ENCODE measurements at regions not wholly inside any gene's neighbourhood (a gene's known extent, or its start where the extent isn't known, plus 50 kb on each side); places are given as distances from the start of the nearest gene placed in this dataset.

- Histone ChIP-seq H3K27ac (no peak overlapping the region), H3K27me3 (no peaks in the 10 kb centered on the region), H3K4me3 (no peak overlapping the region), H3K9me3 (no peaks in the 10 kb centered on the region), H3K36me3 (no peaks in the 10 kb centered on the region), H3K4me1 (no peaks in the 10 kb centered on the region)
- TF ChIP-seq POLR2AphosphoS5 (IDR thresholded peaks at IDR 0.05) (no peak), CTCF (IDR thresholded peaks at IDR 0.05) (no peak), POLR2A (IDR thresholded peaks at IDR 0.05) (no peak), EP300 (IDR thresholded peaks at IDR 0.05; ENCODE audit: low read depth) (no peak)
- intact Hi-C loops (cut with DNase I; ENCODE audit: low total_unique reads) (no loop called here), in situ Hi-C loops (cut with MboI; ENCODE audit: low pct_ligation_motif_present in 1 of 4, low pct_unique_long_range_greater_than_20kb in 1 of 4, low sequenced_read_pairs in 3 of 4) (loop anchor here in 1 of 4 donors (25.0 kb wide), 1 partner anchor 90 kb away; no protein-coding TSS in a partner anchor)
- DNase-seq: no peak
- WGBS, 2 donors (ENCODE audit: low coverage in 1 of 2): 50 to 57% methylated on average over 1 to 3 of the region's 3 CpGs
Observed at GRCh38 chr15:85947021-85947420, 132.7 kb upstream of the AGBL1 start.

- Histone ChIP-seq H3K27me3 (no peaks in the 10 kb centered on the region), H3K4me1 (no peaks in the 10 kb centered on the region), H3K36me3 (no peaks in the 10 kb centered on the region), H3K27ac (no peak overlapping the region), H3K4me3 (no peak overlapping the region), H3K9me3 (no peaks in the 10 kb centered on the region)
- in situ Hi-C loops (cut with MboI; ENCODE audit: low pct_ligation_motif_present in 1 of 4, low pct_unique_long_range_greater_than_20kb in 1 of 4, low sequenced_read_pairs in 3 of 4) (loop anchor here in 1 of 4 donors (25.0 kb wide), 1 partner anchor 89 kb away; no protein-coding TSS in a partner anchor), intact Hi-C loops (cut with DNase I; ENCODE audit: low total_unique reads) (no loop called here)
- no peak for DNase-seq
- TF ChIP-seq POLR2A (IDR thresholded peaks at IDR 0.05): no peak
- TF ChIP-seq POLR2AphosphoS5 (IDR thresholded peaks at IDR 0.05): no peak
- no peak for TF ChIP-seq CTCF (IDR thresholded peaks at IDR 0.05)
- no peak for TF ChIP-seq EP300 (IDR thresholded peaks at IDR 0.05; ENCODE audit: low read depth)
- WGBS, 2 donors (ENCODE audit: low coverage in 1 of 2): 90 to 92% methylated on average over 3 to 7 of the region's 7 CpGs
Observed at GRCh38 chr15:85947936-85948335, 131.7 kb upstream of the AGBL1 start.

- DNase-seq: no peak
- in situ Hi-C loops (cut with MboI; ENCODE audit: low pct_ligation_motif_present in 1 of 4, low pct_unique_long_range_greater_than_20kb in 1 of 4, low sequenced_read_pairs in 3 of 4) (no loop called here), intact Hi-C loops (cut with DNase I; ENCODE audit: low total_unique reads) (no loop called here)
- Histone ChIP-seq H3K4me3 (no peak overlapping the region), H3K36me3 (no peaks in the 10 kb centered on the region), H3K27ac (no peak overlapping the region), H3K4me1 (no peaks in the 10 kb centered on the region), H3K9me3 (no peaks in the 10 kb centered on the region), H3K27me3 (no peaks in the 10 kb centered on the region)
- TF ChIP-seq EP300 (IDR thresholded peaks at IDR 0.05; ENCODE audit: low read depth) (no peak), POLR2AphosphoS5 (IDR thresholded peaks at IDR 0.05) (no peak), POLR2A (IDR thresholded peaks at IDR 0.05) (no peak), CTCF (IDR thresholded peaks at IDR 0.05) (no peak)
- WGBS, 2 donors (ENCODE audit: low coverage in 1 of 2): 82% methylated on average over 5 of the region's 5 CpGs; no CpG with 5 or more reads in 1 of the 2 donors
Observed at GRCh38 chr15:85950101-85950500, 129.6 kb upstream of the AGBL1 start.

- Histone ChIP-seq H3K27ac (no peak overlapping the region), H3K4me1 (no peaks in the 10 kb centered on the region), H3K27me3 (no peaks in the 10 kb centered on the region), H3K4me3 (no peak overlapping the region), H3K36me3 (no peaks in the 10 kb centered on the region), H3K9me3 (no peaks in the 10 kb centered on the region)
- intact Hi-C loops (cut with DNase I; ENCODE audit: low total_unique reads) (no loop called here), in situ Hi-C loops (cut with MboI; ENCODE audit: low pct_ligation_motif_present in 1 of 4, low pct_unique_long_range_greater_than_20kb in 1 of 4, low sequenced_read_pairs in 3 of 4) (no loop called here)
- WGBS, 2 donors (ENCODE audit: low coverage in 1 of 2): 59% methylated on average over 1 of the region's 1 CpG; no CpG with 5 or more reads in 1 of the 2 donors
- TF ChIP-seq EP300 (IDR thresholded peaks at IDR 0.05; ENCODE audit: low read depth) (no peak), POLR2AphosphoS5 (IDR thresholded peaks at IDR 0.05) (no peak), CTCF (IDR thresholded peaks at IDR 0.05) (no peak), POLR2A (IDR thresholded peaks at IDR 0.05) (no peak)
- DNase-seq: no peak
Observed at GRCh38 chr15:85954586-85954985, 125.1 kb upstream of the AGBL1 start.
